HG03521 (cell line): ENCODE measurements at regions not wholly inside any gene's neighbourhood (a gene's known extent, or its start where the extent isn't known, plus 50 kb on each side); places are given as distances from the start of the nearest gene placed in this dataset.

Experiments used
- ATAC-seq: cut with Tn5 transposase; IDR thresholded peaks from one replicate; pipeline ENCODE4 v1.9.1; 2021; ENCODE audit warnings: mild to moderate bottlenecking, moderate library complexity; ENCODE audit not compliant: unreplicated experiment

GRCh38 chr4:35709080-35709479 lies 535.2 kb downstream of the ARAP2 start:
- no peak for ATAC-seq

GRCh38 chr4:35710343-35710742 lies 534.0 kb downstream of the ARAP2 start:
- no peak for ATAC-seq

GRCh38 chr4:35711127-35711526 lies 533.2 kb downstream of the ARAP2 start:
- ATAC-seq, result no peak

GRCh38 chr4:35723973-35724372 lies 520.3 kb downstream of the ARAP2 start:
- no peak for ATAC-seq

- no peak for ATAC-seq
These were observed 519.2 kb downstream of the ARAP2 start for GRCh38 chr4:35725131-35725530.

- ATAC-seq, result no peak
These were observed 513.9 kb downstream of the ARAP2 start for GRCh38 chr4:35730414-35730813.

- peak; percentile 47 for ATAC-seq
These were observed 509.8 kb downstream of the ARAP2 start for GRCh38 chr4:35734381-35735098.

GRCh38 chr4:35739308-35739707 lies 505.0 kb downstream of the ARAP2 start:
- ATAC-seq, result no peak

- ATAC-seq, result no peak
These were observed 490.3 kb downstream of the ARAP2 start for GRCh38 chr4:35754047-35754446.

GRCh38 chr4:35757836-35758235 lies 486.5 kb downstream of the ARAP2 start:
- ATAC-seq, result no peak

- ATAC-seq, result no peak
These were observed 483.5 kb downstream of the ARAP2 start for GRCh38 chr4:35760807-35761206.

- no peak for ATAC-seq
These were observed 472.7 kb downstream of the ARAP2 start for GRCh38 chr4:35771571-35771970.

GRCh38 chr4:35772291-35772690 lies 472.0 kb downstream of the ARAP2 start:
- no peak for ATAC-seq

GRCh38 chr4:35789899-35790574 lies 454.3 kb downstream of the ARAP2 start:
- ATAC-seq, result no peak

- ATAC-seq, result no peak
These were observed 451.1 kb downstream of the ARAP2 start for GRCh38 chr4:35793045-35793722.

GRCh38 chr4:35793766-35794165 lies 450.5 kb downstream of the ARAP2 start:
- ATAC-seq, result no peak

- no peak for ATAC-seq
These were observed 443.6 kb downstream of the ARAP2 start for GRCh38 chr4:35800669-35801068.

- ATAC-seq, result no peak
These were observed 441.7 kb downstream of the ARAP2 start for GRCh38 chr4:35802644-35803043.

- ATAC-seq, result no peak
These were observed 425.8 kb downstream of the ARAP2 start for GRCh38 chr4:35818520-35818919.

- ATAC-seq, result no peak
These were observed 424.3 kb downstream of the ARAP2 start for GRCh38 chr4:35820003-35820402.

- ATAC-seq, result no peak
These were observed 420.1 kb downstream of the ARAP2 start for GRCh38 chr4:35824231-35824630.

GRCh38 chr4:35835893-35836292 lies 408.4 kb downstream of the ARAP2 start:
- no peak for ATAC-seq
